Endothelial cell of umbilical vein (primary cell): ENCODE measurements at regions not wholly inside any gene's neighbourhood (a gene's known extent, or its start where the extent isn't known, plus 50 kb on each side); places are given as distances from the start of the nearest gene placed in this dataset.
"Not testable (repeated sequence)": the region's sequence is repeated elsewhere in the genome, so short reads cannot be mapped to it uniquely, and the experiment has no call there.

Source experiments
- BruUV-seq: library from RNA; stranded (reverse); fragments of 400-500 nt; replicated peaks from 2 replicates; lab custom pipeline; 2021; lab: Mats Ljungman, UMichigan
- CTCF ChIA-PET: fragments of 300-600, 350-600 bp; sonication (Branson Sonifier 250); formaldehyde crosslinking; loops from one replicate; lab custom pipeline; 2021; ENCODE audit warnings: antibody characterized with exemption, inconsistent platforms; lab: Charles Lee
- POLR2A ChIA-PET: fragments of 300-600, 350-600 bp; sonication (Branson Sonifier 250); formaldehyde crosslinking; loops from one replicate; lab custom pipeline; 2021; ENCODE audit warnings: antibody characterized with exemption, inconsistent platforms; lab: Charles Lee
- DNase-seq: peaks from one replicate; pipeline ENCODE4 v3.0.0-alpha.2; 2011; ENCODE audit warnings: low read depth, low spot score
- FAIRE-seq: peaks from 2 replicates; lab custom pipeline; 2011; peaks lifted over from hg19 to GRCh38; lab: Jason Lieb, UNC
- H2AFZ ChIP-seq: 2 replicates; pipeline ENCODE4 v1.6.0; 2012; ENCODE audit warnings: low read depth, low read length, control low read depth, inconsistent platforms
- H3K27ac ChIP-seq: 2 replicates; pipeline ENCODE4 v1.5.1; 2011; ENCODE audit warnings: low read depth, mild to moderate bottlenecking, control low read depth, low read length, moderate library complexity; ENCODE audit not compliant: insufficient read depth
- H3K27me3 ChIP-seq, 2 experiments: 2 replicates each; pipeline versions ENCODE4 v1.6.0 to v1.6.1; 2011; ENCODE audit warnings: low read length in 2 of 2, mixed read lengths in 1 of 2; ENCODE audit not compliant: control insufficient read depth in 2 of 2, insufficient read depth in 2 of 2
- H3K36me3 ChIP-seq, 2 experiments: 2 replicates in 1 of 2; 3 replicates in 1 of 2; pipeline ENCODE4 v1.5.1; 2011; ENCODE audit warnings: low read length in 2 of 2, mild to moderate bottlenecking in 1 of 2, moderate library complexity in 1 of 2; ENCODE audit not compliant: control insufficient read depth in 2 of 2, insufficient read depth in 2 of 2; ENCODE audit errors: extremely low read depth in 1 of 2
- H3K4me1 ChIP-seq: 3 replicates; pipeline ENCODE4 v1.5.1; 2011; ENCODE audit warnings: mild to moderate bottlenecking, low read length; ENCODE audit not compliant: control insufficient read depth, insufficient read depth; ENCODE audit errors: extremely low read depth
- H3K4me2 ChIP-seq: 2 replicates; pipeline ENCODE4 v1.6.1; 2011; ENCODE audit warnings: low read length, control low read depth, mixed read lengths; ENCODE audit not compliant: insufficient read depth
- H3K4me3 ChIP-seq, 3 experiments: fragments of 200-600 bp in 1 of 3; sonication (generic), shearing (Covaris generic) in 1 of 3; replicated peaks in 1 of 3; 2 replicates each; pipeline ENCODE4 v1.5.1; 2011 to 2016; ENCODE audit warnings: control low read depth in 3 of 3, low read length in 3 of 3, mild to moderate bottlenecking in 2 of 3, inconsistent platforms in 1 of 3, low read depth in 1 of 3, moderate library complexity in 1 of 3; ENCODE audit not compliant: insufficient read depth in 1 of 3
- H3K79me2 ChIP-seq: 2 replicates; pipeline ENCODE4 v1.6.0; 2012; ENCODE audit warnings: low read length, inconsistent platforms; ENCODE audit not compliant: control insufficient read depth, insufficient read depth
- H3K9ac ChIP-seq: replicated peaks from 2 replicates; pipeline ENCODE3; 2011; ENCODE audit warnings: low read length, control low read depth; ENCODE audit not compliant: insufficient read depth; ENCODE audit errors: extremely low read depth
- H3K9me1 ChIP-seq: replicated peaks from 3 replicates; pipeline ENCODE4 v1.6.0; 2011; ENCODE audit warnings: mild to moderate bottlenecking, low read length; ENCODE audit not compliant: control insufficient read depth, insufficient read depth; ENCODE audit errors: extremely low read depth
- H3K9me3 ChIP-seq: replicated peaks from 2 replicates; pipeline ENCODE4 v1.5.1; 2012; ENCODE audit warnings: low read length, inconsistent platforms; ENCODE audit not compliant: control insufficient read depth, insufficient read depth
- H4K20me1 ChIP-seq: replicated peaks from 2 replicates; pipeline ENCODE3; 2011; ENCODE audit warnings: mild to moderate bottlenecking, low read length; ENCODE audit not compliant: control insufficient read depth, insufficient read depth; ENCODE audit errors: extremely low read depth
- CTCF ChIP-seq, 2 donors: IDR thresholded peaks; 1 replicate in 1 of 2; 2 replicates in 1 of 2; pipeline ENCODE4 v1.5.1; 2011; ENCODE audit warnings: low read length in 2 of 2, mild to moderate bottlenecking in 2 of 2, moderate library complexity in 2 of 2, control low read depth in 1 of 2, inconsistent platforms in 1 of 2, low read depth in 1 of 2; ENCODE audit not compliant: insufficient read depth in 1 of 2; ENCODE audit errors: extremely low read depth in 1 of 2
- FOS ChIP-seq: IDR thresholded peaks from 2 replicates; pipeline ENCODE4 v1.6.1; 2011; ENCODE audit warnings: mild to moderate bottlenecking, low read length, moderate library complexity, borderline replicate concordance; ENCODE audit not compliant: insufficient read depth
- GATA2 ChIP-seq: IDR thresholded peaks from 2 replicates; pipeline ENCODE4 v1.7.0; 2011; ENCODE audit warnings: low read depth, mild to moderate bottlenecking, moderate library complexity, mixed read lengths, low read length; ENCODE audit not compliant: insufficient read length, insufficient read depth
- JUN ChIP-seq: IDR thresholded peaks from 2 replicates; pipeline ENCODE4 v1.6.1; 2011; ENCODE audit warnings: borderline replicate concordance, low read depth; ENCODE audit not compliant: insufficient read length, insufficient read depth
- MYC ChIP-seq: IDR thresholded peaks from one replicate; pipeline ENCODE4 v1.6.1; 2011; ENCODE audit warnings: mild to moderate bottlenecking, low read depth, low read length
- POLR2A ChIP-seq: IDR thresholded peaks from 2 replicates; pipeline ENCODE4 v1.6.1; 2012; ENCODE audit warnings: low read depth, mild to moderate bottlenecking, control low read depth, low read length
- POLR2AphosphoS5 ChIP-seq: IDR thresholded peaks from 2 replicates; pipeline ENCODE4 v1.6.1; 2012; ENCODE audit warnings: low read depth, mild to moderate bottlenecking, control low read depth, low read length, moderate library complexity; ENCODE audit not compliant: insufficient read depth
- dilution Hi-C: fragments of 300-500 bp; cut with MboI; formaldehyde crosslinking; loops from one replicate; pipeline ENCODE4 v1.15.0; 2019; ENCODE audit warnings: low sequenced_read_pairs; ENCODE audit not compliant: extremely low pct_ligation_motif_present
- intact Hi-C: fragments of 100-400 bp; cut with micrococcal nuclease; formaldehyde crosslinking; loops from one replicate; pipeline ENCODE4 v1.10.0; 2022

DNA sequence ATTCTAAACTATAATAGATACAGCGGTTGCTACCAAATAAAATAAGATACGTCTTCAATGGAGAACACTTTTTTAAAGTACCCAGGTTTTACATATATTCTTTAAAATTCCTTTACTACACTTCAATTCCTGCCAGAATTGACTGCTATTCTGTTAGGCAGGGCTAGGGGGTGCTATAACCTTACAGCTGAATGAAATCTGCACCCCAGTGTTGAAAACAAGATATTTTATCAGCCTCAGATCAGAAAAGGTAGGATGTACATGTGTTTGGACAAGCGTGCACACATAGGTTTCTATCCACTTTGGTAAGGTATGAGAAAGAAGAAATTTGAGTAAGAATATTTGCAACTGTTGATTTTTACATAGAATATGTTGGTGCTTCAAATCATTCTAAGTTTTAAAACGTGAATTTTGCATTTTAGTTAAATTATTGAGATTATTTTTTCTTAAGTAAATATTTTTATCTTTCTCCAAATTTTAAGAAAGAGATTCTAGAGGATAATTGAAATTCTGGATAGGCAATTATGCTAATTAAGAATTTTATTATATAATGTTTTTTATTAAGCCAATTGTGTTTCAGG, 490.8 kb upstream of the ADGRL4 start:
- Histone ChIP-seq H4K20me1 (no peaks in the 10 kb centered on the region), H3K9me1 (no peaks in the 10 kb centered on the region), H3K36me3 (no peaks in the 10 kb centered on the region), H3K27me3 (no peaks in the 10 kb centered on the region), H3K9ac (no peak overlapping the region), H3K27ac (no peak overlapping the region), H3K4me3 (no peak overlapping the region), H2AFZ (no peak overlapping the region), H3K9me3 (no peaks in the 10 kb centered on the region), H3K4me1 (no peaks in the 10 kb centered on the region), H3K79me2 (no peaks in the 10 kb centered on the region), H3K4me2 (no peak overlapping the region)
- peak; percentile 93 for FAIRE-seq
- dilution Hi-C loops = no loop called here
- ChIA-PET POLR2A (no interaction called here), CTCF (interaction anchor here (0.7 to 1.6 kb wide), 23 partner anchors 8 to 1007 kb away, joined by 3 to 18 read pairs (median 4); no protein-coding TSS in a partner anchor)
- DNase-seq = peak; percentile 49
- peak; percentile 77 to 81 for TF ChIP-seq CTCF (IDR thresholded peaks at IDR 0.05; ENCODE audit: extremely low read depth in 1 of 2, insufficient read depth in 1 of 2, low read depth in 1 of 2, low read length in 2 of 2)
- TF ChIP-seq FOS = no peak
- peak; percentile 60 for TF ChIP-seq GATA2
- no peak for TF ChIP-seq MYC
- no TSS peak for BruUV-seq
- intact Hi-C loops = loop anchor here (1.0 to 10.0 kb wide), 2 partner anchors 232 to 721 kb away; no protein-coding TSS in a partner anchor

DNA sequence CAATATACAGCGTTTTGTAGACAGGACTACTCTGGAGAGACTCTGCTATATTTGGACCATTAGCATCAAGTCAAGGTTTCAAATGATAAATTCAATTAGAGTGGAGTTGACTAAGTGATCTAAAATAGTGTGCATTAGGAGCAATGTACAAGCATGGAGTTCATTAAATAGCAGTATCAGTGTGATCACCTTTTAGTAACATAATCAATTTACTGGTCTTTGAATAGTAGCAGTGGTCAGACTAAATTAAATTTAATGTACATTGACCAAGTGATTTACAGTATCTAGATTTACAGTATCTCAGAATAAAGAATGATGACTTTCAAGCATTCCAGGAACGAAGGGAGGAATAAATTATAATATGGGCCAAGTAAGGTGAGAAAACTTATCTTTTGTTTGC, 489.6 kb upstream of the ADGRL4 start:
- Histone ChIP-seq H3K27ac (no peak overlapping the region), H3K27me3 (no peaks in the 10 kb centered on the region), H3K4me2 (no peak overlapping the region), H4K20me1 (no peaks in the 10 kb centered on the region), H3K36me3 (no peaks in the 10 kb centered on the region), H3K79me2 (no peaks in the 10 kb centered on the region), H3K9me3 (no peaks in the 10 kb centered on the region), H3K9me1 (no peaks in the 10 kb centered on the region), H3K4me1 (no peaks in the 10 kb centered on the region), H3K4me3 (no peak overlapping the region), H2AFZ (no peak overlapping the region), H3K9ac (no peak overlapping the region)
- ChIA-PET CTCF (interaction anchor here (0.9 to 1.6 kb wide), 16 partner anchors 13 to 1009 kb away, joined by 3 to 18 read pairs (median 4); no protein-coding TSS in a partner anchor), POLR2A (no interaction called here)
- dilution Hi-C loops (no loop called here), intact Hi-C loops (loop anchor here (10.0 kb wide), 1 partner anchor 231 kb away; no protein-coding TSS in a partner anchor)
- DNase-seq (no peak), FAIRE-seq (no peak)
- no TSS peak for BruUV-seq
- no peak for TF ChIP-seq JUN
- TF ChIP-seq POLR2A = no peak
- TF ChIP-seq POLR2AphosphoS5 = no peak
- TF ChIP-seq FOS = no peak

DNA sequence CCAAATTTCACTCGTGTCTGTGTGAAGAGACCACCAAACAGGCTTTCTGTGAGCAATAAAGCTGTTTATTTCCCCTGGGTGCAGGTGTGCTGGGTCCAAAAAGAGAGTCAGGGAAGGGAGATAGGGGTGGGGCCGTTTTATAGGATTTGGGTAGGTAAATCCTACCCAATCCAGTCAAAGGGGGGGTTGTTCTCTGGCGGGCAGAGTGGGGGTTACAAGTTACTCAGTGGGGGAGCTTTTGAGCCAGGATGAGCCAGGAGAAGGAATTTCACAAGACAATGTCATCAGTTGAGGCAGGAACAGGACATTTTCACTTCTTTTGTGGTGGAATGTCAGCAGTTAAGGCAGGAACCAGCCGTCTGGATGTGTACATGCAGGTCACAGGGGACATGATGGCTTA, 487.2 kb upstream of the ADGRL4 start:
- H3K36me3 ChIP-seq, H3K4me1 ChIP-seq, DNase-seq, H3K27me3 ChIP-seq, BruUV-seq, dilution Hi-C loops, H3K4me2 ChIP-seq, H3K9me3 ChIP-seq, H3K27ac ChIP-seq, H4K20me1 ChIP-seq, H3K79me2 ChIP-seq, FAIRE-seq, POLR2A ChIA-PET, H2AFZ ChIP-seq, H3K4me3 ChIP-seq, H3K9ac ChIP-seq, H3K9me1 ChIP-seq: not testable (repeated sequence)
- intact Hi-C loops = loop anchor here (10.0 kb wide), 1 partner anchor 229 kb away; no protein-coding TSS in a partner anchor
- CTCF ChIA-PET = interaction anchor here (0.8 kb wide), 1 partner anchor 654 kb away, joined by 3 read pairs; no protein-coding TSS in a partner anchor
